ENCODE measurements at regions not wholly inside any gene's neighbourhood (a gene's known extent, or its start where the extent isn't known, plus 50 kb on each side); places are given as distances from the start of the nearest gene placed in this dataset.

DNA sequence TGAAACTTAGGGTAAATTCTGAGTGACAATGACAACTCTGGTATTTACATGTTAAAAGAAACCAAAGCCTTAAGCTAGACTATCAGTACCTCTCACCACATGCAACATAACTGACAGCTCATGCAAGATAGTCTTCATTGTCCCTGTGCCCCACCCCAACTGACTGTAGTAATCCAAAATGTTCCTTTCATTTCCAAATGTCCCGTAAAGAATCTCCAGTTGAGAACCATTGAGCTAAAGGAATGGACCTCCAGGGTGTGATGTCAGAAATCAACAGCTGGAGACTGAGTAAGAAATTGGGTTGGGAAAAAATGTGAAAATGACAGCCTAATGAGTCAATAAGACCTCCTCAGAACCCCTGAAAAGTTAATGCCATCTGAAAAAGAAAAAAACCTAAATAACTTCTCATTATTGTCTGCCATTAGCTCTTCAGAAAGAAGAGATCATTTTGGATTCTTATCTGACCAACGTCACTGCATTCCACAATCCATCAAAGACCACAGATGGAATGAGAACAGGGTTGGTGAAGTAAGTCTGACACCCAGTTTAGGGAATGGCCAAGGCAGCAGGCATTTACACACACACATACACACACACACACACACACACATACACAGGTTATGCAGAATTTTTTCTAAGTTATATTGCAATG is 51.7 kb upstream of the ACVR2A start:
- Histone ChIP-seq H3K36me3 (no peaks in the 10 kb centered on the region), H3K27ac (no peak overlapping the region), H3K4me1 (no peaks in the 10 kb centered on the region), H3K4me3 (no peak overlapping the region), H3K27me3 (no peaks in the 10 kb centered on the region), H3K9me3 (no peaks in the 10 kb centered on the region)
- 70% methylated on average over 2 of the region's 2 CpGs for WGBS
- TF ChIP-seq EP300 (IDR thresholded peaks at IDR 0.05) (no peak), POLR2A (IDR thresholded peaks at IDR 0.05) (no peak), CTCF (IDR thresholded peaks at IDR 0.05) (no peak), POLR2AphosphoS5 (IDR thresholded peaks at IDR 0.05) (no peak)
- DNase-seq (ENCODE audit: low spot score in 2 of 2), result no peak

- DNase-seq (ENCODE audit: low spot score in 2 of 2), result no peak
- H3K27ac ChIP-seq, result no peak overlapping the region
- no peaks in the 10 kb centered on the region for H3K27me3 ChIP-seq
- no peak overlapping the region for H3K4me3 ChIP-seq
- H3K4me1 ChIP-seq, result no peaks in the 10 kb centered on the region
- no peaks in the 10 kb centered on the region for H3K9me3 ChIP-seq
- WGBS, result 90% methylated on average over 2 of the region's 2 CpGs
- no peaks in the 10 kb centered on the region for H3K36me3 ChIP-seq
- no peak for TF ChIP-seq POLR2A (IDR thresholded peaks at IDR 0.05)
Measured at GRCh38 chr2:147790580-147790979, 54.2 kb upstream of the ACVR2A start.

DNA sequence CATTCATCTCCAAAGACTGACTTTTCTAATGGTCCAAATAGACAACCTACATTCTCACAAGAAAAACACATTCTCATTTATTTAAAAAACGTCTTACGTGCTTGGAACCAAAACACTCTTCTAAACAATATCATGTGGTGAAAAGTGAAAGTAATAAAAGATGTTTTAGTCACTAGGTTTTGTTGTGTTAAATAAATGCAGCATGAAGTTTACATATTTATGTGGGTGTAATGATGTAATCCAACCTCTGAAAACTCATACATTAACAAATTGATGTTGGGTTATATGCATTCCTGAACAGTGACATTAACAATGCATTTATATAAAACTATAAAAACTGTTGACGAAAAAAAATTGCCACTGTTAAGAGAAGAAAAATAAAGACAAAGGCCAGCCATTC is 55.1 kb upstream of the ACVR2A start:
- no peak overlapping the region for H3K4me3 ChIP-seq
- no peaks in the 10 kb centered on the region for H3K36me3 ChIP-seq
- WGBS, result 28% methylated on average over 3 of the region's 3 CpGs
- DNase-seq (ENCODE audit: low spot score in 2 of 2), result no peak
- H3K27ac ChIP-seq, result no peak overlapping the region
- no peaks in the 10 kb centered on the region for H3K9me3 ChIP-seq
- TF ChIP-seq EP300 (IDR thresholded peaks at IDR 0.05), result no peak
- TF ChIP-seq CTCF (IDR thresholded peaks at IDR 0.05), result no peak
- TF ChIP-seq POLR2A (IDR thresholded peaks at IDR 0.05), result no peak
- no peak for TF ChIP-seq POLR2AphosphoS5 (IDR thresholded peaks at IDR 0.05)
- no peaks in the 10 kb centered on the region for H3K27me3 ChIP-seq
- no peaks in the 10 kb centered on the region for H3K4me1 ChIP-seq

DNA sequence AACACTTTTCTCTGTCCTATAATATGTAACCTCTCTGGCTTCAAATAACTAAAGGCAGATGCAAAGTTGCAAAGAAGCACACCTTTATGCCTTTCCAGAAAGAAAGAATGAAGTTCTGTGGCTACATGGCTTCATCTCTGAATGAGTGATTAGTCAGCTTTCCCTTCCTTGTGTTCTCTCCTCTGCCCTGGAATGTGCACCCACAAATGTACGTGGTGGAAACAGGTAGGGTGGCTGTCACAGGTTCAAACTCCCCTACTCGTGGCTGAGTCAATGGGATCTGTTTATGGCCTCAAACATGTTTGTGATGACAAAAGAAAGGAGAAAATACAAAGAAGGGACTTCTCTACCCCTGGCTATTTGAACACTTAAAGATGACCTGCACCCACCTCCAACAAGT is 55.5 kb upstream of the ACVR2A start:
- no peak for TF ChIP-seq CTCF (IDR thresholded peaks at IDR 0.05)
- TF ChIP-seq POLR2A (IDR thresholded peaks at IDR 0.05), result no peak
- no peak for TF ChIP-seq EP300 (IDR thresholded peaks at IDR 0.05)
- TF ChIP-seq POLR2AphosphoS5 (IDR thresholded peaks at IDR 0.05), result no peak
- 49% methylated on average over 2 of the region's 2 CpGs for WGBS
- H3K4me1 ChIP-seq, result no peaks in the 10 kb centered on the region
- no peaks in the 10 kb centered on the region for H3K36me3 ChIP-seq
- no peaks in the 10 kb centered on the region for H3K9me3 ChIP-seq
- no peak overlapping the region for H3K4me3 ChIP-seq
- no peak overlapping the region for H3K27ac ChIP-seq
- no peaks in the 10 kb centered on the region for H3K27me3 ChIP-seq
- DNase-seq (ENCODE audit: low spot score in 2 of 2), result no peak

DNA sequence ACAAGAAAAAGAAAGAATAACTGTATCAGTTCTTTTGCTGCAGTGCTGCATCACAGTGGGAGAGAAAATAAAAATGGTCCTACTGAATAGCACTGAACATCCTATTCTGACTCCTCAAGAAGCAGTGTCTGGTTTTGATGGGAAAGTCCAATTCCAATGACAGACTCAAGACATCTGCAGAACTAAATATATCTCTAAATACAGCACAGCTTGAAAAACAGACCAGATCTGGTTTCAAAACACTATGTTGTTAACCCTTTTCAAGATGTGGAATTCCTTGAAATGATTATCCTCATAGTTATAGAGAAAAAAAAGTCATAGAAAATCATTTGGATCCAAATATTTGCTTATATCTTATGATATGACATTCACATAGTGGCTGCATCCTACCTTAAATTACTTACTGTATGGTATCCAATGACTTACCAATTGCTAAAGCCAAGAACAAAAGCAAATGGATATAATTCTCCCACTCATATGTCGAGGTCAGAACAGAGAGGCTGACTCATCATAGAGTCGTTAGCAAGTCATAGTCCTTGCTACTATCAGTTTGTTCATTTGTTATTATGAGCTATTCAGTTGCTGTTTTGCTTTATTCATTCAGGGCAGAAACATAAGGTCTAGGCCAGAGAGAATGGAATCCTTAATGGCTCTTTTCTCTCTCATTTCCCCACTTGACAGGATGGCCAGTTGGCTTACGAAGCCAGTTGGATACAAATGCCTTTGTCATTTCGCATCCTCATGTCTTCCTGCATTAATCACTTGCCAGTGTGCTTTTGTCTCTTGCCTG is 62.5 kb upstream of the ACVR2A start:
- no peaks in the 10 kb centered on the region for H3K4me1 ChIP-seq
- no peaks in the 10 kb centered on the region for H3K9me3 ChIP-seq
- no peak for TF ChIP-seq POLR2AphosphoS5 (IDR thresholded peaks at IDR 0.05)
- TF ChIP-seq POLR2A (IDR thresholded peaks at IDR 0.05), result no peak
- no peak for TF ChIP-seq CTCF (IDR thresholded peaks at IDR 0.05)
- TF ChIP-seq EP300 (IDR thresholded peaks at IDR 0.05), result no peak
- no peaks in the 10 kb centered on the region for H3K27me3 ChIP-seq
- 64% methylated on average over 4 of the region's 4 CpGs for WGBS
- no peak overlapping the region for H3K4me3 ChIP-seq
- H3K27ac ChIP-seq, result no peak overlapping the region
- no peaks in the 10 kb centered on the region for H3K36me3 ChIP-seq
- DNase-seq (ENCODE audit: low spot score in 2 of 2), result no peak

Measured in suprapubic skin (tissue), 4 donors.